Esophagus squamous epithelium (tissue), 5 donors: ENCODE measurements at regions not wholly inside any gene's neighbourhood (a gene's known extent, or its start where the extent isn't known, plus 50 kb on each side); places are given as distances from the start of the nearest gene placed in this dataset.

Source experiments
- DNase-seq: peaks from one replicate; lab custom pipeline; 2025; lab: John Stamatoyannopoulos, UW
- H3K27ac ChIP-seq, 4 donors: fragments of 200-600 bp; sonication (generic); one replicate each; pipeline ENCODE4 v1.5.1; 2016 to 2019; ENCODE audit warnings: mild to moderate bottlenecking in 1 of 4
- H3K27me3 ChIP-seq, 4 donors: fragments of 200-600 bp; sonication (generic); 1 replicate in 3 of 4; 2 replicates in 1 of 4; pipeline versions ENCODE4 v1.5.1 to v1.6.0; 2017 to 2021; ENCODE audit warnings: antibody characterized with exemption in 1 of 4
- H3K36me3 ChIP-seq, 3 donors: fragments of 200-600 bp; sonication (generic); one replicate each; pipeline ENCODE4 v1.5.1; 2016 to 2019
- H3K4me1 ChIP-seq, 3 donors: fragments of 200-600 bp; sonication (generic); one replicate each; pipeline ENCODE4 v1.5.1; 2017 to 2019
- H3K4me3 ChIP-seq, 4 donors: fragments of 200-600 bp; sonication (generic); 1 replicate in 3 of 4; 2 replicates in 1 of 4; pipeline ENCODE4 v1.5.1; 2016 to 2019; ENCODE audit warnings: mild to moderate bottlenecking in 2 of 4, moderate library complexity in 1 of 4
- H3K9me3 ChIP-seq, 3 donors: fragments of 200-600 bp; sonication (generic); one replicate each; pipeline ENCODE4 v1.5.1; 2016 to 2019
- CTCF ChIP-seq, 6 experiments: fragments of 450-650 bp in 4 of 6; fragments of 200-600 bp in 2 of 6; sonication (generic) in 2 of 6; IDR thresholded peaks; one replicate each; pipeline ENCODE4 v1.5.1; 2016 to 2019; ENCODE audit warnings: antibody characterized with exemption in 6 of 6, mild to moderate bottlenecking in 4 of 6, moderate library complexity in 4 of 6
- POLR2A ChIP-seq, 4 donors: fragments of 450-650 bp; IDR thresholded peaks; one replicate each; pipeline ENCODE4 v1.6.1; 2017; ENCODE audit warnings: antibody characterized with exemption in 4 of 4, mild to moderate bottlenecking in 4 of 4, moderate library complexity in 3 of 4
- WGBS, 2 donors: methylation state at CpG; one replicate each; pipeline ENCODE4 v1.1.5; 2018; 5-methylcytosine and 5-hydroxymethylcytosine counted together
- intact Hi-C: fragments of 100-400 bp; cut with DNase I; formaldehyde crosslinking; loops from one replicate; pipeline ENCODE4 v1.15.0; 2022
- donor health status: DM: yes; HTN: yes; CAD: no.

- Histone ChIP-seq H3K9me3 (no peaks in the 10 kb centered on the region), H3K4me3 (no peak overlapping the region), H3K27me3 (no peaks in the 10 kb centered on the region), H3K36me3 (no peaks in the 10 kb centered on the region), H3K4me1 (no peaks in the 10 kb centered on the region), H3K27ac (no peak overlapping the region)
- TF ChIP-seq CTCF (IDR thresholded peaks at IDR 0.05) (no peak), POLR2A (IDR thresholded peaks at IDR 0.05) (no peak)
- no peak for DNase-seq
- intact Hi-C loops = no loop called here
Observed at GRCh38 chr21:19402870-19403269, 999.3 kb upstream of the TMPRSS15 start.

GRCh38 chr21:19405326-19405725 lies 1001.7 kb upstream of the TMPRSS15 start:
- Histone ChIP-seq H3K27ac (no peak overlapping the region), H3K4me1 (no peaks in the 10 kb centered on the region), H3K9me3 (no peaks in the 10 kb centered on the region), H3K4me3 (no peak overlapping the region), H3K36me3 (no peaks in the 10 kb centered on the region), H3K27me3 (no peaks in the 10 kb centered on the region)
- no peak for DNase-seq
- no peak for TF ChIP-seq CTCF (IDR thresholded peaks at IDR 0.05)
- no peak for TF ChIP-seq POLR2A (IDR thresholded peaks at IDR 0.05)
- intact Hi-C loops = no loop called here
- WGBS, 2 donors = 31 to 40% methylated on average over 2 of the region's 2 CpGs

- WGBS, 2 donors = 43 to 44% methylated on average over 3 of the region's 3 CpGs
- intact Hi-C loops = no loop called here
- Histone ChIP-seq H3K4me1 (no peaks in the 10 kb centered on the region), H3K27ac (no peak overlapping the region), H3K9me3 (peaks cover 0 to 28% (median 17%) of the 10 kb centered on the region in 3 donors), H3K27me3 (no peaks in the 10 kb centered on the region), H3K36me3 (no peaks in the 10 kb centered on the region), H3K4me3 (no peak overlapping the region)
- no peak for DNase-seq
- TF ChIP-seq CTCF (IDR thresholded peaks at IDR 0.05) (no peak), POLR2A (IDR thresholded peaks at IDR 0.05) (no peak)
Observed at GRCh38 chr21:19420565-19420964, 1017.0 kb upstream of the TMPRSS15 start.

- intact Hi-C loops = no loop called here
- 63 to 70% methylated on average over 4 of the region's 4 CpGs for WGBS, 2 donors
- Histone ChIP-seq H3K36me3 (no peaks in the 10 kb centered on the region), H3K27ac (no peak overlapping the region), H3K27me3 (no peaks in the 10 kb centered on the region), H3K9me3 (peaks cover 0 to 16% (median 0%) of the 10 kb centered on the region in 3 donors), H3K4me1 (no peaks in the 10 kb centered on the region), H3K4me3 (no peak overlapping the region)
- TF ChIP-seq CTCF (IDR thresholded peaks at IDR 0.05) (no peak), POLR2A (IDR thresholded peaks at IDR 0.05) (no peak)
- no peak for DNase-seq
Observed at GRCh38 chr21:19433623-19434022, 1030.0 kb upstream of the TMPRSS15 start.

- Histone ChIP-seq H3K4me1 (no peaks in the 10 kb centered on the region), H3K9me3 (peaks cover 0 to 5% (median 0%) of the 10 kb centered on the region in 3 donors), H3K4me3 (no peak overlapping the region), H3K36me3 (no peaks in the 10 kb centered on the region), H3K27ac (no peak overlapping the region), H3K27me3 (no peaks in the 10 kb centered on the region)
- no peak for DNase-seq
- intact Hi-C loops = no loop called here
- TF ChIP-seq POLR2A (IDR thresholded peaks at IDR 0.05) (no peak), CTCF (IDR thresholded peaks at IDR 0.05) (no peak)
- WGBS, 2 donors = 15 to 21% methylated on average over 10 of the region's 10 CpGs
Observed at GRCh38 chr21:19440792-19441655, 1037.4 kb upstream of the TMPRSS15 start.
